Erythroblast (primary cell): ENCODE measurements at regions not wholly inside any gene's neighbourhood (a gene's known extent, or its start where the extent isn't known, plus 50 kb on each side); places are given as distances from the start of the nearest gene placed in this dataset.

Experiments used
- GATA1 ChIP-seq: IDR thresholded peaks from 2 replicates; pipeline ENCODE4 v1.6.1; 2011; ENCODE audit warnings: low read depth, mild to moderate bottlenecking, control low read depth, low read length, moderate library complexity
- POLR2A ChIP-seq: IDR thresholded peaks from 2 replicates; pipeline ENCODE4 v1.6.1; 2011; ENCODE audit warnings: mild to moderate bottlenecking, low read length

GRCh38 chr1:98467586-98467985 lies 193.9 kb upstream of the SNX7 start:
- TF ChIP-seq POLR2A (no peak), GATA1 (no peak)
